GM12874 (cell line): ENCODE measurements at regions not wholly inside any gene's neighbourhood (a gene's known extent, or its start where the extent isn't known, plus 50 kb on each side); places are given as distances from the start of the nearest gene placed in this dataset.

Experiments used
- CTCF ChIP-seq: IDR thresholded peaks from 2 replicates; pipeline ENCODE4 v1.5.1; 2011; ENCODE audit warnings: low read depth, mild to moderate bottlenecking, control low read depth, low read length, moderate library complexity; ENCODE audit not compliant: insufficient read depth

- TF ChIP-seq CTCF = no peak
Observed at GRCh38 chr4:138838251-138838650, 177.3 kb upstream of the NOCT start.

GRCh38 chr4:138835832-138836533, 179.6 kb upstream of the NOCT start:
- no peak for TF ChIP-seq CTCF

- no peak for TF ChIP-seq CTCF
Observed at GRCh38 chr4:138833974-138834373, 181.6 kb upstream of the NOCT start.

- no peak for TF ChIP-seq CTCF
Observed at GRCh38 chr4:138832563-138832962, 183.0 kb upstream of the NOCT start.

GRCh38 chr4:138831948-138832347, 183.6 kb upstream of the NOCT start:
- no peak for TF ChIP-seq CTCF

GRCh38 chr4:138828926-138829325, 186.7 kb upstream of the NOCT start:
- no peak for TF ChIP-seq CTCF

- TF ChIP-seq CTCF = no peak
Observed at GRCh38 chr4:138826754-138827153, 188.8 kb upstream of the NOCT start.
